ENCODE measurements at regions not wholly inside any gene's neighbourhood (a gene's known extent, or its start where the extent isn't known, plus 50 kb on each side); places are given as distances from the start of the nearest gene placed in this dataset.

DNA sequence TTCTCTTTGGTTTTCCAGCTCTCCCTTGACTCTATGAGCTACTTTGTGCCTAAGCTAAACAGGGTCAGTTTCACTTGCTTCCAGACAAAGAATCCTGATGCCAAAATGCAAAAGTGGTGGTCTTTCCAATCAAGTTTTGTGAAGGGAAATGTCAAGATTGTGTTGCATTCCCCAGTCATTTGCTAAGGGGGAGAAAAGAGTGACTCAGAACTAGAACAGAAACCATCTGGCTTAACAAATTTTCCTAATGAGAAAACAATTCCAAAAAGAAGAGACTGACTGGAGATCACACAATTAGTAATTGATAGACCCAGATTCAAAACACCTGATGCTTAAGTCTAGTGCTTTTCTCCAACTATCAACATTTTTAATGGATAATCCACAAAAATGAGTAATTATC lies 235.1 kb upstream of the DIO2 start:
- Mint-ChIP-seq H3K36me3 (ENCODE audit: low read depth, unreplicated experiment) (peaks cover 11% of the 10 kb centered on the region), H3K27me3 (ENCODE audit: unreplicated experiment) (no peaks in the 10 kb centered on the region), H3K27ac (ENCODE audit: unreplicated experiment) (no peak overlapping the region), H3K4me1 (ENCODE audit: unreplicated experiment) (no peaks in the 10 kb centered on the region), H3K9me3 (ENCODE audit: unreplicated experiment) (peaks cover 3% of the 10 kb centered on the region), H3K4me3 (ENCODE audit: unreplicated experiment) (no peak overlapping the region)
- no peak for DNase-seq (ENCODE audit: low spot score)
- TF ChIP-seq, protein P1, sequence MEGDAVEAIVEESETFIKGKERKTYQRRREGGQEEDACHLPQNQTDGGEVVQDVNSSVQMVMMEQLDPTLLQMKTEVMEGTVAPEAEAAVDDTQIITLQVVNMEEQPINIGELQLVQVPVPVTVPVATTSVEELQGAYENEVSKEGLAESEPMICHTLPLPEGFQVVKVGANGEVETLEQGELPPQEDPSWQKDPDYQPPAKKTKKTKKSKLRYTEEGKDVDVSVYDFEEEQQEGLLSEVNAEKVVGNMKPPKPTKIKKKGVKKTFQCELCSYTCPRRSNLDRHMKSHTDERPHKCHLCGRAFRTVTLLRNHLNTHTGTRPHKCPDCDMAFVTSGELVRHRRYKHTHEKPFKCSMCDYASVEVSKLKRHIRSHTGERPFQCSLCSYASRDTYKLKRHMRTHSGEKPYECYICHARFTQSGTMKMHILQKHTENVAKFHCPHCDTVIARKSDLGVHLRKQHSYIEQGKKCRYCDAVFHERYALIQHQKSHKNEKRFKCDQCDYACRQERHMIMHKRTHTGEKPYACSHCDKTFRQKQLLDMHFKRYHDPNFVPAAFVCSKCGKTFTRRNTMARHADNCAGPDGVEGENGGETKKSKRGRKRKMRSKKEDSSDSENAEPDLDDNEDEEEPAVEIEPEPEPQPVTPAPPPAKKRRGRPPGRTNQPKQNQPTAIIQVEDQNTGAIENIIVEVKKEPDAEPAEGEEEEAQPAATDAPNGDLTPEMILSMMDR (IDR thresholded peaks at IDR 0.05; ENCODE audit: unreplicated experiment), result no peak

- no peak overlapping the region for H3K27ac Mint-ChIP-seq (ENCODE audit: unreplicated experiment)
Observed at GRCh38 chr14:80445605-80446004, 234.3 kb upstream of the DIO2 start.

DNA sequence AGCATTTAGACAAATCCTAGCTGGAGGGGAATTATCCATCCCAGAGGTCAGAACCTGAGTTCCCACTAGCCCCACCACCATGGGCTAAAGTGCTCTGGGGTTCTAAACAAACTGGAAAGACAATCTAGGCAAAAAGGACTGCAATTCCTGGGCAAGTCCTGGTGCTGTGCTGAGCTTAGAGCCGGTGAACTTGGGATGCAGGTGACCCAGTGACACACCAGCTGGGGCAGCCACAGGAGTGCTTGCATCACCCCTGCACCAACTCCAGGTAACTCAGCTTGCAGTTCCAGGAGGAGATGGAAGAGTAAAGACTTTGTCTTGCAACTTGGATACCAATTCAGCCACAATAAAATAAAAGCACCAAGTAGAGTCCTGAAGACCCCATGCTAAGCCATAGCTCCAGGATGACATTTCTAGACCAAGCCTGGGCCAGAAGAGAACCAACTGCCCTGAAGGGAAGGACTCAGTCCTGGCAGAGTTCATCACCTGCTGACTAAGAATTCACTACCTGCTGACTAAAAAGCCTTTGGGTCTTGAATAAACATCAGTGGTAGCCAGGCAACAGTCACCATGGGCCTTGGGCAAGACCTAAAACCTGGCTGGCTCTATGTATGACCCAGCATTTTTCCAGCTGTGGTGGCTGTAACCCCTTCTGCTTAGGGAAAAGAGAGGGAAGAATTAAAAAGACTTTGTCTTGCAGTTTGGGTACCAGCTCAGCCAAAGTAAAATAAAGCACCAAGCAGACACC lies 223.4 kb upstream of the DIO2 start:
- peaks cover 2% of the 10 kb centered on the region for H3K27me3 Mint-ChIP-seq (ENCODE audit: unreplicated experiment)
- TF ChIP-seq, protein P1 (IDR thresholded peaks at IDR 0.05; ENCODE audit: unreplicated experiment), result no peak
- no peak overlapping the region for H3K27ac Mint-ChIP-seq (ENCODE audit: unreplicated experiment)
- no peaks in the 10 kb centered on the region for H3K36me3 Mint-ChIP-seq (ENCODE audit: low read depth, unreplicated experiment)
- H3K9me3 Mint-ChIP-seq (ENCODE audit: unreplicated experiment), result no peaks in the 10 kb centered on the region
- no peaks in the 10 kb centered on the region for H3K4me1 Mint-ChIP-seq (ENCODE audit: unreplicated experiment)
- no peak overlapping the region for H3K4me3 Mint-ChIP-seq (ENCODE audit: unreplicated experiment)
- DNase-seq (ENCODE audit: low spot score), result no peak

More at GRCh38 chr14:80445605-80446004, 234.3 kb upstream of the DIO2 start:
- Mint-ChIP-seq H3K27me3 (ENCODE audit: unreplicated experiment) (no peaks in the 10 kb centered on the region), H3K4me3 (ENCODE audit: unreplicated experiment) (no peak overlapping the region), H3K36me3 (ENCODE audit: low read depth, unreplicated experiment) (peaks cover 11% of the 10 kb centered on the region), H3K9me3 (ENCODE audit: unreplicated experiment) (peaks cover 3% of the 10 kb centered on the region), H3K4me1 (ENCODE audit: unreplicated experiment) (no peaks in the 10 kb centered on the region)
- TF ChIP-seq, protein P1 (IDR thresholded peaks at IDR 0.05; ENCODE audit: unreplicated experiment), result no peak
- DNase-seq (ENCODE audit: low spot score), result no peak

DNA sequence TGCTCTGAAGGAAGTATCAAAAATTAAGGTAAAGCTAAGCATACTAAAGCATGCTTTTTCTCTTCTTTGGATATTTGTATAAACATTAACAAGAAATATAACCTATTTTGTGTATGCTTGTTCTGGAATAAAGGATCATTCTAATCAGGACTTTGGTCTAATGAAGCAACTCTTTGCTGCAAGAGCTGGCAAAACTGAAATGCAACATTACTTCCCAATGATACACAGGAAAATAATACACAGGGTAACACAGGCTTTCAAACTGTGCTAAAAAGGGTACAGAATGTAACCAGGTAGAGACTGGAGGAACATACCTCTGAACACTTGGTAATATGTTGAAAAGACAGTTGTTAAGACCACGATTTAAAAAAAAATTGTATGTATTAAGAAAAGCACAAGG lies 222.5 kb upstream of the DIO2 start:
- Mint-ChIP-seq H3K4me3 (ENCODE audit: unreplicated experiment) (no peak overlapping the region), H3K4me1 (ENCODE audit: unreplicated experiment) (no peaks in the 10 kb centered on the region), H3K27me3 (ENCODE audit: unreplicated experiment) (peaks cover 2% of the 10 kb centered on the region), H3K36me3 (ENCODE audit: low read depth, unreplicated experiment) (no peaks in the 10 kb centered on the region), H3K27ac (ENCODE audit: unreplicated experiment) (no peak overlapping the region), H3K9me3 (ENCODE audit: unreplicated experiment) (no peaks in the 10 kb centered on the region)
- TF ChIP-seq, protein P1 (IDR thresholded peaks at IDR 0.05; ENCODE audit: unreplicated experiment), result no peak
- no peak for DNase-seq (ENCODE audit: low spot score)

DNA sequence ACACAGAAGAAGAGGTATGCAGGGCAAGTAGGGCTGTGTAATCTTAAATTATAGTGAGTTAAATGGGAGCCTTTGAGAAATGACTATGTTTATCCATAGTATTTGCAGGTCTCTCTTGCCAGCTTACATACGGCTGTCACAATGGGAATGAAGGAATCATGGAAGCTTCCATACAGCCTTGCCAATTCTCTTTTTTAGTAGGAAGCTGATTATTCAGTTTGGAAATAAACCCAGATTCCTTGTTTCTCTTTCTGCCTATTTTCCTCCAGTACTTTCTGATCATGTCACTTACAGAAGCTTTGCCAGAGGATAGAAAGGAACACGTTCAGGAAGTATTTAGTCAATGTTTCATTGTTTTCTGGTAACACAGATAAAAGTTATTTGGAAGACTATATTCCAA lies 217.4 kb upstream of the DIO2 start:
- Mint-ChIP-seq H3K4me1 (ENCODE audit: unreplicated experiment) (no peaks in the 10 kb centered on the region), H3K36me3 (ENCODE audit: low read depth, unreplicated experiment) (no peaks in the 10 kb centered on the region), H3K4me3 (ENCODE audit: unreplicated experiment) (no peak overlapping the region), H3K27ac (ENCODE audit: unreplicated experiment) (no peak overlapping the region), H3K9me3 (ENCODE audit: unreplicated experiment) (no peaks in the 10 kb centered on the region), H3K27me3 (ENCODE audit: unreplicated experiment) (no peaks in the 10 kb centered on the region)
- DNase-seq (ENCODE audit: low spot score), result no peak
- TF ChIP-seq, protein P1 (IDR thresholded peaks at IDR 0.05; ENCODE audit: unreplicated experiment), result no peak

All from endothelial cell (in vitro differentiated cells).